SU-DHL-6 (cell line): ENCODE measurements at regions not wholly inside any gene's neighbourhood (a gene's known extent, or its start where the extent isn't known, plus 50 kb on each side); places are given as distances from the start of the nearest gene placed in this dataset.

Experiments used
- H2AFZ ChIP-seq: fragments of 200-600 bp; sonication (generic); 2 replicates; pipeline ENCODE4 v1.6.1; 2014; ENCODE audit warnings: low read depth, mild to moderate bottlenecking, moderate library complexity, mixed read lengths, antibody characterized with exemption, low read length; ENCODE audit not compliant: severe bottlenecking
- H3F3A ChIP-seq: fragments of 200-600 bp; shearing (Covaris generic); 2 replicates; pipeline ENCODE4 v1.6.0; 2016; ENCODE audit warnings: antibody characterized with exemption, mild to moderate bottlenecking; ENCODE audit not compliant: insufficient read depth
- H3K27ac ChIP-seq: fragments of 200-600 bp; sonication (generic); 2 replicates; pipeline ENCODE4 v1.5.1; 2016; ENCODE audit warnings: low read depth, mild to moderate bottlenecking, low read length, moderate library complexity, mixed read lengths
- H3K27me3 ChIP-seq: fragments of 200-600 bp; sonication (generic), shearing (Covaris generic); 2 replicates; pipeline ENCODE4 v1.6.0; 2014; ENCODE audit warnings: mild to moderate bottlenecking, low read length
- H3K36me3 ChIP-seq: fragments of 200-600 bp; sonication (generic); 2 replicates; pipeline ENCODE4 v1.6.1; 2014; ENCODE audit warnings: mild to moderate bottlenecking, low read length, mixed read lengths
- H3K4me2 ChIP-seq: fragments of 300-600, 200-600 bp; shearing (Covaris generic), sonication (generic); 2 replicates; pipeline ENCODE4 v1.6.0; 2014; ENCODE audit warnings: low read length, low read depth, mild to moderate bottlenecking; ENCODE audit not compliant: poor library complexity, severe bottlenecking
- H3K4me3 ChIP-seq: fragments of 200-600 bp; sonication (generic); 2 replicates; pipeline ENCODE4 v1.5.1; 2014; ENCODE audit warnings: antibody characterized with exemption, low read length, mild to moderate bottlenecking, mixed read lengths; ENCODE audit not compliant: insufficient read depth, poor library complexity, severe bottlenecking
- H3K79me2 ChIP-seq: fragments of 200-600 bp; sonication (generic); 2 replicates; pipeline ENCODE4 v1.6.1; 2014; ENCODE audit warnings: mild to moderate bottlenecking, low read length, moderate library complexity; ENCODE audit not compliant: insufficient read depth
- H3K9ac ChIP-seq: fragments of 200-600 bp; sonication (generic); 2 replicates; pipeline ENCODE4 v1.7.0; 2014; ENCODE audit warnings: mild to moderate bottlenecking, low read length
- H3K9me2 ChIP-seq: fragments of 200-600 bp; sonication (generic); replicated peaks from 2 replicates; pipeline ENCODE4 v1.6.1; 2014; ENCODE audit warnings: low read length; ENCODE audit not compliant: insufficient read depth
- H3K9me3 ChIP-seq: fragments of 200-600 bp; sonication (generic); 2 replicates; pipeline ENCODE4 v1.6.1; 2014; ENCODE audit warnings: low read length, mixed read lengths; ENCODE audit not compliant: insufficient read depth
- H4K20me1 ChIP-seq: fragments of 200-600 bp; sonication (generic); 2 replicates; pipeline ENCODE4 v1.6.1; 2014; ENCODE audit warnings: low read depth, mild to moderate bottlenecking, antibody characterized with exemption, low read length, moderate library complexity, mixed read lengths
- EZH2phosphoT487 ChIP-seq: fragments of 200-600 bp; sonication (generic), shearing (Covaris generic); conservative IDR thresholded peaks from 2 replicates; pipeline ENCODE4 v1.6.1; 2018; ENCODE audit warnings: mild to moderate bottlenecking, antibody characterized with exemption, low read length, moderate library complexity, mixed read lengths
- TF ChIP-seq, protein P1 (sequence below): fragments of 200-600 bp; sonication (generic); IDR thresholded peaks from one replicate; pipeline ENCODE4 v1.5.1; 2017; ENCODE audit warnings: antibody characterized with exemption, mild to moderate bottlenecking, low read length, moderate library complexity; ENCODE audit not compliant: insufficient read depth, poor library complexity, severe bottlenecking

DNA sequence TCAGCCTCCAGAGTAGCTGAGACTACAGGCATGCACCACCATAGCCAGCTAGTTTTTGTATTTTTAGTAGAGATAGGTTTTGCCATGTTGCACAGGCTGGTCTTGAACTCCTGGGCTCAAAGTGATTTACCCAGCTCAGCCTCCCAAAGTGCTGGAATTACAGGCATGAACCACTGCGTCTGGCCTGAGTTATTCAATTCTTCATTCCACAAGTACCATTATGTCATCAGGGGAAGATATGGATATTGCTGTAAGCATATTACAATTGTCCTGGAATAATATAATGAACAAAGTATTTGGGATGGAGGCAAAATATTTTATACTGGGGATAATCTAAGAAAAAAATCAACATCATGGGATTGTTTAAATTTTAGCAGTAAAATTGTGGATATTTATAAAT, 646.0 kb upstream of the SLITRK6 start:
- Histone ChIP-seq H3K27ac (no peak overlapping the region), H3K9me2 (no peaks in the 10 kb centered on the region), H3K9me3 (no peaks in the 10 kb centered on the region), H3K79me2 (no peaks in the 10 kb centered on the region), H3F3A (no peaks in the 10 kb centered on the region), H3K4me3 (no peak overlapping the region), H3K4me2 (no peak overlapping the region), H3K36me3 (no peaks in the 10 kb centered on the region), H2AFZ (no peak overlapping the region), H3K9ac (no peak overlapping the region), H4K20me1 (no peaks in the 10 kb centered on the region), H3K27me3 (no peaks in the 10 kb centered on the region)
- TF ChIP-seq EZH2phosphoT487: no peak
- TF ChIP-seq, protein P1, sequence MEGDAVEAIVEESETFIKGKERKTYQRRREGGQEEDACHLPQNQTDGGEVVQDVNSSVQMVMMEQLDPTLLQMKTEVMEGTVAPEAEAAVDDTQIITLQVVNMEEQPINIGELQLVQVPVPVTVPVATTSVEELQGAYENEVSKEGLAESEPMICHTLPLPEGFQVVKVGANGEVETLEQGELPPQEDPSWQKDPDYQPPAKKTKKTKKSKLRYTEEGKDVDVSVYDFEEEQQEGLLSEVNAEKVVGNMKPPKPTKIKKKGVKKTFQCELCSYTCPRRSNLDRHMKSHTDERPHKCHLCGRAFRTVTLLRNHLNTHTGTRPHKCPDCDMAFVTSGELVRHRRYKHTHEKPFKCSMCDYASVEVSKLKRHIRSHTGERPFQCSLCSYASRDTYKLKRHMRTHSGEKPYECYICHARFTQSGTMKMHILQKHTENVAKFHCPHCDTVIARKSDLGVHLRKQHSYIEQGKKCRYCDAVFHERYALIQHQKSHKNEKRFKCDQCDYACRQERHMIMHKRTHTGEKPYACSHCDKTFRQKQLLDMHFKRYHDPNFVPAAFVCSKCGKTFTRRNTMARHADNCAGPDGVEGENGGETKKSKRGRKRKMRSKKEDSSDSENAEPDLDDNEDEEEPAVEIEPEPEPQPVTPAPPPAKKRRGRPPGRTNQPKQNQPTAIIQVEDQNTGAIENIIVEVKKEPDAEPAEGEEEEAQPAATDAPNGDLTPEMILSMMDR: no peak

DNA sequence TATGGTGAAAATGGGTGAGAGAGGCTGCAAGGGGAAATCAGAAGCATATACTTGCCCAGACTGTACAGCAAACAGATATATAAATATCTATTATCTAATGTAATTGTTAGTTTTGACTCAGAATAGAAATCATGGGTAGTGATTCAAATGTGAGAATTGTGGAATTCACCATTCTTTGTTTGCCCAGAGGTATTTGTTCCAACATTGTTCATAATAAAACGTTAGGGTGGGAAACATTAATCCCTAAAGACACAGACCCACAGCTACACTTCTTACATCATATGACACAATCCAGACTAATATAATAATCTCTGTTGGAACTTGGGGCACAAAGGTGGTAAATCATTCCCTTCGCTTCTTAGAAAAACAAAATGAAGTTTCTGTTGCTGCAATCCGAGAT, 646.5 kb upstream of the SLITRK6 start:
- Histone ChIP-seq H3F3A (no peaks in the 10 kb centered on the region), H3K27me3 (no peaks in the 10 kb centered on the region), H2AFZ (no peak overlapping the region), H3K9ac (no peak overlapping the region), H4K20me1 (no peaks in the 10 kb centered on the region), H3K36me3 (no peaks in the 10 kb centered on the region), H3K4me3 (no peak overlapping the region), H3K4me2 (no peak overlapping the region), H3K9me2 (no peaks in the 10 kb centered on the region), H3K79me2 (no peaks in the 10 kb centered on the region), H3K27ac (no peak overlapping the region), H3K9me3 (no peaks in the 10 kb centered on the region)
- TF ChIP-seq, protein P1: no peak
- no peak for TF ChIP-seq EZH2phosphoT487

DNA sequence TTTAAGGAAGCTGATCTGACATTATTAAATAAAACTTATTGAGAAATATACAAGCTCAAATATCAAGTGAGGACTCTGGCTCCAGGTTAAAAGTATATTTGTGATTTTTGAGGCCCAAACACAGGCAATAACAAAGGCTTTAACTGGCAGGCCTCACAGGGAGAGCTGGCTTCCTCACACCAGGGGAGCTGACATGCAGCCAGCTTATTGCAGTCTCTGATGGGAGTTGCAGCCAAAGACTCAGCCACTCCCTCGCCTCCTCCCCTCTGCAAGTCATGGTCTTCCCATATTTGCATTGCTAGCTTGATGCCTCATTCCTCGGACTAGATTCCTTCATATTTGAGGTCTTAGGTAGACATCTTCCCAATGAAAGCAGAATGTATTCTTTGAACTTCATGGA, 647.1 kb upstream of the SLITRK6 start:
- Histone ChIP-seq H3K9me2 (no peaks in the 10 kb centered on the region), H3K9me3 (no peaks in the 10 kb centered on the region), H3K4me3 (no peak overlapping the region), H3F3A (no peaks in the 10 kb centered on the region), H2AFZ (no peak overlapping the region), H4K20me1 (no peaks in the 10 kb centered on the region), H3K9ac (no peak overlapping the region), H3K27ac (no peak overlapping the region), H3K27me3 (no peaks in the 10 kb centered on the region), H3K36me3 (no peaks in the 10 kb centered on the region), H3K79me2 (no peaks in the 10 kb centered on the region), H3K4me2 (no peak overlapping the region)
- TF ChIP-seq, protein P1: no peak
- TF ChIP-seq EZH2phosphoT487: no peak
